NK-92 (cell line): ENCODE measurements at regions not wholly inside any gene's neighbourhood (a gene's known extent, or its start where the extent isn't known, plus 50 kb on each side); places are given as distances from the start of the nearest gene placed in this dataset.
"Not testable (repeated sequence)": the region's sequence is repeated elsewhere in the genome, so short reads cannot be mapped to it uniquely, and the experiment has no call there.

Experiments used
- DNase-seq: peaks from one replicate; lab custom pipeline; 2025; ENCODE audit not compliant: unreplicated experiment; lab: John Stamatoyannopoulos, UW

GRCh38 chr1:148318123-148318903 is 164.8 kb downstream of the PPIAL4G start:
- DNase-seq: no peak

- no peak for DNase-seq
These were observed 165.4 kb upstream of the NBPF11 start for GRCh38 chr1:148317288-148317985.

- no peak for DNase-seq
These were observed 163.2 kb upstream of the NBPF11 start for GRCh38 chr1:148315071-148315811.

GRCh38 chr1:148310807-148311206 is 158.7 kb upstream of the NBPF11 start:
- no peak for DNase-seq

- no peak for DNase-seq
These were observed 157.9 kb upstream of the NBPF11 start for GRCh38 chr1:148309940-148310500.

GRCh38 chr1:148308832-148309458 is 156.9 kb upstream of the NBPF11 start:
- DNase-seq: no peak

GRCh38 chr1:148307583-148308185 is 155.6 kb upstream of the NBPF11 start:
- no peak for DNase-seq

- not testable (repeated sequence) for DNase-seq
These were observed 152.9 kb upstream of the NBPF11 start for GRCh38 chr1:148304935-148305334.

GRCh38 chr1:148302586-148303364 is 150.7 kb upstream of the NBPF11 start:
- DNase-seq: not testable (repeated sequence)

- DNase-seq: not testable (repeated sequence)
These were observed 145.8 kb upstream of the NBPF11 start for GRCh38 chr1:148297852-148298251.

- DNase-seq: no peak
These were observed 144.4 kb upstream of the NBPF11 start for GRCh38 chr1:148296511-148296910.

- no peak for DNase-seq
These were observed 142.2 kb upstream of the NBPF11 start for GRCh38 chr1:148294116-148294807.

- no peak for DNase-seq
These were observed 141.6 kb upstream of the NBPF11 start for GRCh38 chr1:148293651-148294050.

- no peak for DNase-seq
These were observed 140.8 kb upstream of the NBPF11 start for GRCh38 chr1:148292915-148293314.

- DNase-seq: no peak
These were observed 138.8 kb upstream of the NBPF11 start for GRCh38 chr1:148290881-148291280.

GRCh38 chr1:148289647-148290046 is 137.6 kb upstream of the NBPF11 start:
- no peak for DNase-seq

GRCh38 chr1:148285946-148286345 is 133.9 kb upstream of the NBPF11 start:
- not testable (repeated sequence) for DNase-seq

GRCh38 chr1:148280831-148281572 is 128.9 kb upstream of the NBPF11 start:
- not testable (repeated sequence) for DNase-seq
